ENCODE measurements at regions not wholly inside any gene's neighbourhood (a gene's known extent, or its start where the extent isn't known, plus 50 kb on each side); places are given as distances from the start of the nearest gene placed in this dataset.

- no peak overlapping the region for H2BK5ac ChIP-seq (ENCODE audit: low read length)
- H3K9ac ChIP-seq (ENCODE audit: low read length): no peak overlapping the region
- no peak overlapping the region for H3K4me2 ChIP-seq (ENCODE audit: low read length)
- no peak overlapping the region for H3K27ac ChIP-seq (ENCODE audit: low read depth, low read length)
- no peak overlapping the region for H3K18ac ChIP-seq (ENCODE audit: low read length)
- no peak overlapping the region for H3K4me3 ChIP-seq (ENCODE audit: low read length)
- H2BK15ac ChIP-seq (replicated peaks; ENCODE audit: low read depth): no peak overlapping the region
- no peak overlapping the region for H2AK5ac ChIP-seq (ENCODE audit: low read length)
- H3K36me3 ChIP-seq (ENCODE audit: control insufficient read depth, insufficient read depth, low read length): no peaks in the 10 kb centered on the region
- H3K4me1 ChIP-seq (ENCODE audit: control insufficient read depth, low read depth, low read length): no peaks in the 10 kb centered on the region
- H3K27me3 ChIP-seq (ENCODE audit: insufficient read depth, low read length, poor library complexity): no peaks in the 10 kb centered on the region
- no peak overlapping the region for H4K8ac ChIP-seq (ENCODE audit: low read depth, low read length)
- DNase-seq: no peak
- WGBS (ENCODE audit: extremely low coverage, insufficient coverage, low lambda C conversion rate): no CpG with 5 or more reads among the region's 2 CpGs
- no peak overlapping the region for H3K56ac ChIP-seq (ENCODE audit: low read length)
- no peak overlapping the region for H4K5ac ChIP-seq (ENCODE audit: low read length)
- H3K79me1 ChIP-seq (ENCODE audit: low read length): no peaks in the 10 kb centered on the region
- no peak overlapping the region for H2BK120ac ChIP-seq (ENCODE audit: low read depth, low read length)
- no peak overlapping the region for H3K23ac ChIP-seq (ENCODE audit: low read length)
- H3K4ac ChIP-seq (ENCODE audit: low read depth, low read length): no peak overlapping the region
- H3K79me2 ChIP-seq (ENCODE audit: control insufficient read depth, insufficient read depth, low read length): no peaks in the 10 kb centered on the region
Observed at GRCh38 chr7:52712938-52713337, 322.5 kb upstream of the POM121L12 start.

GRCh38 chr7:52711951-52712350 is 323.5 kb upstream of the POM121L12 start:
- Histone ChIP-seq H3K79me2 (ENCODE audit: control insufficient read depth, insufficient read depth, low read length) (no peaks in the 10 kb centered on the region), H3K9ac (ENCODE audit: low read length) (no peak overlapping the region), H2BK5ac (ENCODE audit: low read length) (no peak overlapping the region), H3K18ac (ENCODE audit: low read length) (no peak overlapping the region), H3K4ac (ENCODE audit: low read depth, low read length) (no peak overlapping the region), H4K5ac (ENCODE audit: low read length) (no peak overlapping the region), H3K79me1 (ENCODE audit: low read length) (no peaks in the 10 kb centered on the region), H3K27me3 (ENCODE audit: insufficient read depth, low read length, poor library complexity) (no peaks in the 10 kb centered on the region), H2BK15ac (replicated peaks; ENCODE audit: low read depth) (no peak overlapping the region), H3K36me3 (ENCODE audit: control insufficient read depth, insufficient read depth, low read length) (no peaks in the 10 kb centered on the region), H4K8ac (ENCODE audit: low read depth, low read length) (no peak overlapping the region), H2BK120ac (ENCODE audit: low read depth, low read length) (no peak overlapping the region), H3K4me1 (ENCODE audit: control insufficient read depth, low read depth, low read length) (no peaks in the 10 kb centered on the region), H2AK5ac (ENCODE audit: low read length) (no peak overlapping the region), H3K4me2 (ENCODE audit: low read length) (no peak overlapping the region), H3K27ac (ENCODE audit: low read depth, low read length) (no peak overlapping the region), H3K23ac (ENCODE audit: low read length) (no peak overlapping the region), H3K56ac (ENCODE audit: low read length) (no peak overlapping the region), H3K4me3 (ENCODE audit: low read length) (no peak overlapping the region)
- no peak for DNase-seq
- no CpG with 5 or more reads among the region's 1 CpG for WGBS (ENCODE audit: extremely low coverage, insufficient coverage, low lambda C conversion rate)

GRCh38 chr7:52708846-52709245 is 326.6 kb upstream of the POM121L12 start:
- Histone ChIP-seq H3K56ac (ENCODE audit: low read length) (no peak overlapping the region), H3K36me3 (ENCODE audit: control insufficient read depth, insufficient read depth, low read length) (no peaks in the 10 kb centered on the region), H2AK5ac (ENCODE audit: low read length) (no peak overlapping the region), H3K23ac (ENCODE audit: low read length) (no peak overlapping the region), H3K27me3 (ENCODE audit: insufficient read depth, low read length, poor library complexity) (no peaks in the 10 kb centered on the region), H4K5ac (ENCODE audit: low read length) (no peak overlapping the region), H4K8ac (ENCODE audit: low read depth, low read length) (no peak overlapping the region), H2BK5ac (ENCODE audit: low read length) (no peak overlapping the region), H3K4me1 (ENCODE audit: control insufficient read depth, low read depth, low read length) (no peaks in the 10 kb centered on the region), H2BK15ac (replicated peaks; ENCODE audit: low read depth) (no peak overlapping the region), H3K4me2 (ENCODE audit: low read length) (no peak overlapping the region), H3K79me1 (ENCODE audit: low read length) (no peaks in the 10 kb centered on the region), H3K18ac (ENCODE audit: low read length) (no peak overlapping the region), H3K9ac (ENCODE audit: low read length) (no peak overlapping the region), H3K27ac (ENCODE audit: low read depth, low read length) (no peak overlapping the region), H3K79me2 (ENCODE audit: control insufficient read depth, insufficient read depth, low read length) (no peaks in the 10 kb centered on the region), H3K4ac (ENCODE audit: low read depth, low read length) (no peak overlapping the region), H3K4me3 (ENCODE audit: low read length) (no peak overlapping the region), H2BK120ac (ENCODE audit: low read depth, low read length) (no peak overlapping the region)
- whole genome bisulfite sequencing (ENCODE audit: extremely low coverage, insufficient coverage, low lambda C conversion rate): no CpG with 5 or more reads among the region's 3 CpGs
- no peak for DNase-seq

DNA sequence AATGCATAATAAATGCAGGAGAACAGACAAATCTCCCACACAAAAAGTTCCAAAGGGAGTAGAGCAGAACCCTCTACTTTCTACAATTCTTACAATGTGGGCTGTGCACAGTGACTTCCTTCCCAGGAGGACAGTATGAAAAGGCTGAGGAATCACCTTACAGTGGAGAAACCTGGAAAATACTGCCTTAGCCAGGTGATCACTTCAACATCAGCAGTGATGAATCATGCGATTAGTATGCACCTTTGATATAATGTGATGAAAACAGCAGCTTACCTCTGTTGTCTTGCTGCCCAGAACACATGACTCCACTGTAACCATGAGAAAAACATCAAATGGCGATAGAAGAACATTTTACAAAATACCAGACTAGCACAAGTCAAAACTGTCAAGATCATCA is 329.7 kb upstream of the POM121L12 start:
- Histone ChIP-seq H3K18ac (ENCODE audit: low read length) (no peak overlapping the region), H2AK5ac (ENCODE audit: low read length) (no peak overlapping the region), H3K4me2 (ENCODE audit: low read length) (no peak overlapping the region), H2BK120ac (ENCODE audit: low read depth, low read length) (no peak overlapping the region), H4K5ac (ENCODE audit: low read length) (no peak overlapping the region), H2BK15ac (replicated peaks; ENCODE audit: low read depth) (no peak overlapping the region), H3K4me3 (ENCODE audit: low read length) (no peak overlapping the region), H3K4ac (ENCODE audit: low read depth, low read length) (no peak overlapping the region), H4K8ac (ENCODE audit: low read depth, low read length) (no peak overlapping the region), H3K9ac (ENCODE audit: low read length) (no peak overlapping the region), H3K56ac (ENCODE audit: low read length) (no peak overlapping the region), H3K79me1 (ENCODE audit: low read length) (no peaks in the 10 kb centered on the region), H2BK5ac (ENCODE audit: low read length) (no peak overlapping the region), H3K79me2 (ENCODE audit: control insufficient read depth, insufficient read depth, low read length) (no peaks in the 10 kb centered on the region), H3K4me1 (ENCODE audit: control insufficient read depth, low read depth, low read length) (no peaks in the 10 kb centered on the region), H3K23ac (ENCODE audit: low read length) (no peak overlapping the region), H3K36me3 (ENCODE audit: control insufficient read depth, insufficient read depth, low read length) (no peaks in the 10 kb centered on the region), H3K27ac (ENCODE audit: low read depth, low read length) (no peak overlapping the region), H3K27me3 (ENCODE audit: insufficient read depth, low read length, poor library complexity) (no peaks in the 10 kb centered on the region)
- no CpG with 5 or more reads among the region's 2 CpGs for WGBS (ENCODE audit: extremely low coverage, insufficient coverage, low lambda C conversion rate)
- DNase-seq: peak; percentile 22

DNA sequence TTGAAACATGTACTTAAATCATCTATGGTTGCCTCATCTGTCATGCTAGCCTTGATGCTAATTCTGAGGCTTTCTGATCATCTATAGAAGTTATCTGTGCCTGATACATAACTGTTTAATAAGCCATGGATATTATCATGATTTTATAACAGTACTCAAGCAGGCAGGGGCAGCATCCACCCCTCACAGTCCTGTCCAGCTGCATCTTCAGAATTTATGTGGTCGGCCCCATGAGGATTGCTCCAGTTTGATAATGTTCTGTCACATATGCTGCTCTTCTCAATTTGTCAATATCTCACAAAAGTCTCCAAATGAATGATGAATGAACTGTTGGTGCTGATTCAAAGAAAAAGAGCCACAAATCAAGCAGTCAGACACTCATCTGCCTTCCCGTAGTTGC is 335.1 kb upstream of the POM121L12 start:
- H3K27ac ChIP-seq (ENCODE audit: low read depth, low read length): no peak overlapping the region
- H3K4me3 ChIP-seq (ENCODE audit: low read length): no peak overlapping the region
- no CpG with 5 or more reads among the region's 2 CpGs for WGBS (ENCODE audit: extremely low coverage, insufficient coverage, low lambda C conversion rate)
- H3K18ac ChIP-seq (ENCODE audit: low read length): no peak overlapping the region
- H2BK15ac ChIP-seq (replicated peaks; ENCODE audit: low read depth): no peak overlapping the region
- no peaks in the 10 kb centered on the region for H3K4me1 ChIP-seq (ENCODE audit: control insufficient read depth, low read depth, low read length)
- H4K5ac ChIP-seq (ENCODE audit: low read length): no peak overlapping the region
- no peak overlapping the region for H3K23ac ChIP-seq (ENCODE audit: low read length)
- no peaks in the 10 kb centered on the region for H3K27me3 ChIP-seq (ENCODE audit: insufficient read depth, low read length, poor library complexity)
- no peaks in the 10 kb centered on the region for H3K79me2 ChIP-seq (ENCODE audit: control insufficient read depth, insufficient read depth, low read length)
- no peak overlapping the region for H2BK120ac ChIP-seq (ENCODE audit: low read depth, low read length)
- H2AK5ac ChIP-seq (ENCODE audit: low read length): no peak overlapping the region
- no peak overlapping the region for H3K56ac ChIP-seq (ENCODE audit: low read length)
- no peaks in the 10 kb centered on the region for H3K79me1 ChIP-seq (ENCODE audit: low read length)
- no peak overlapping the region for H3K4me2 ChIP-seq (ENCODE audit: low read length)
- H3K36me3 ChIP-seq (ENCODE audit: control insufficient read depth, insufficient read depth, low read length): no peaks in the 10 kb centered on the region
- H3K4ac ChIP-seq (ENCODE audit: low read depth, low read length): no peak overlapping the region
- no peak overlapping the region for H3K9ac ChIP-seq (ENCODE audit: low read length)
- no peak for DNase-seq
- no peak overlapping the region for H4K8ac ChIP-seq (ENCODE audit: low read depth, low read length)
- H2BK5ac ChIP-seq (ENCODE audit: low read length): no peak overlapping the region

DNA sequence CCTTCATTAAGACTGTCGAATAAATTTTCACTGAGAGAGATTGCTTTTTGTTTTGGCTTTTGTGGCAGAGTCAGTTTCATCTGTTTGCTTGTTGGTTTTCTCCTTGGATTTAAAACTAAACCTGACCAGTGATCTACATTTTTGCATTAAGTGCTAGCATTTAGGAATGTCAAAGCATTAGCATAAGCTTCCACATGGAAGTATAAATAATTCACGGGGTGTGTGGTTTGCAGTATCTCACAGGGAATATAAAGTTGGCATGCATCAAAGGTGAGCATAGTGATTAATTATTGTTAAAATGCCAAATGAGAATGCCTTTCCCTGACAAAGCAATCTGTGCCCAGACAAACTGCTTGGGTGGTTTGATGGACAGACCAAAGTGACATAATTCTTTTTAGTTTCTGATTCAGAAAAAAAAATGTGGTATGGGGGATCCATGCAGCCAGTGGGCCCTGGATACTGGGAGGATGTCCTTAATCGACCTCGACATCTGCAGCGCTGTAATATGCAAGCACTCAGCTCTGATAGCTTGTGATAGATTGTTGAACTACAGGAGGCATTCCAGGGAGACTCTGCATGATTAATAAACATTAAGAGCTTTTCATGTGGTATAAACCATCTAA is 339.3 kb upstream of the POM121L12 start:
- Histone ChIP-seq H3K4me3 (ENCODE audit: low read length) (no peak overlapping the region), H4K8ac (ENCODE audit: low read depth, low read length) (no peak overlapping the region), H2AK5ac (ENCODE audit: low read length) (no peak overlapping the region), H3K9ac (ENCODE audit: low read length) (no peak overlapping the region), H3K79me2 (ENCODE audit: control insufficient read depth, insufficient read depth, low read length) (no peaks in the 10 kb centered on the region), H4K5ac (ENCODE audit: low read length) (no peak overlapping the region), H3K18ac (ENCODE audit: low read length) (no peak overlapping the region), H3K27me3 (ENCODE audit: insufficient read depth, low read length, poor library complexity) (no peaks in the 10 kb centered on the region), H3K56ac (ENCODE audit: low read length) (no peak overlapping the region), H2BK120ac (ENCODE audit: low read depth, low read length) (no peak overlapping the region), H3K27ac (ENCODE audit: low read depth, low read length) (no peak overlapping the region), H3K4ac (ENCODE audit: low read depth, low read length) (no peak overlapping the region), H3K23ac (ENCODE audit: low read length) (no peak overlapping the region), H3K36me3 (ENCODE audit: control insufficient read depth, insufficient read depth, low read length) (no peaks in the 10 kb centered on the region), H2BK5ac (ENCODE audit: low read length) (no peak overlapping the region), H3K4me1 (ENCODE audit: control insufficient read depth, low read depth, low read length) (no peaks in the 10 kb centered on the region), H3K79me1 (ENCODE audit: low read length) (no peaks in the 10 kb centered on the region), H3K4me2 (ENCODE audit: low read length) (no peak overlapping the region), H2BK15ac (replicated peaks; ENCODE audit: low read depth) (no peak overlapping the region)
- DNase-seq: peak; percentile 15
- WGBS (ENCODE audit: extremely low coverage, insufficient coverage, low lambda C conversion rate): no CpG with 5 or more reads among the region's 5 CpGs
